ENCODE measurements at regions not wholly inside any gene's neighbourhood (a gene's known extent, or its start where the extent isn't known, plus 50 kb on each side); places are given as distances from the start of the nearest gene placed in this dataset.

DNA sequence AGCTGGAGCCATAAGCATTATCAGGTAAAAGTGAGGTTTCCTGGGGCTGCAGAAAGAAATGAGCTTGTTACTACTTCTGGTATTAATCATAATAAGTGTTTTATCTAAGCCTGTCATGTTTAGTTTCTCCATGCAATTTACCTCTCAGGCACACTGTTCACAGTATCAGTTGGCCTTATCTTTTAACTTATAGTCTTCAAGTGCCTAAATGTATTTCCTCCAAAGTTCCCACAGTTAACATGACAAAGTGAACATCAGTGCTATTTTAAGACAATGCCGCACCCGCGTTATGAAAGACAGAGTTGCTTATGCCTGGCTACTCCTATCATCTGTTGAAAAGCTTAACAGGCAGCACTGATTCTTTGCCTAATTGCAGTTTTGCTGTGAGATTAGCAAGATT lies 408.7 kb upstream of the FAM241A start:
- Histone ChIP-seq H2AFZ (replicated peaks; ENCODE audit: low read length, poor library complexity) (no peak overlapping the region), H2BK120ac (ENCODE audit: low read depth, low read length) (no peak overlapping the region), H3K36me3 (ENCODE audit: control insufficient read depth, insufficient read depth, low read length) (no peaks in the 10 kb centered on the region), H3K79me1 (ENCODE audit: low read depth in 1 of 2, low read length in 2 of 2) (no peaks in the 10 kb centered on the region), H3K9ac (ENCODE audit: low read depth, low read length) (no peak overlapping the region), H2AK5ac (ENCODE audit: low read depth, low read length) (no peak overlapping the region), H3K4me3 (ENCODE audit: insufficient read depth, low read depth, low read length) (no peak overlapping the region), H3K27me3 (ENCODE audit: control insufficient read depth, insufficient read depth, low read length) (no peaks in the 10 kb centered on the region), H2BK15ac (ENCODE audit: low read depth, low read length) (no peak overlapping the region), H4K20me1 (ENCODE audit: insufficient read depth, low read length) (no peaks in the 10 kb centered on the region), H3K14ac (replicated peaks; ENCODE audit: low read depth, low read length) (no peak overlapping the region), H2AK9ac (replicated peaks; ENCODE audit: low read depth, low read length, poor library complexity) (no peak overlapping the region), H2BK20ac (ENCODE audit: low read depth, low read length) (no peak overlapping the region), H2BK5ac (ENCODE audit: low read depth, low read length, poor library complexity, severe bottlenecking) (no peak overlapping the region), H3K9me3 (ENCODE audit: control insufficient read depth, insufficient read depth, low read length) (no peaks in the 10 kb centered on the region), H3K23ac (ENCODE audit: low read depth, low read length) (no peak overlapping the region), H4K5ac (ENCODE audit: low read depth, low read length) (no peak overlapping the region), H3K18ac (ENCODE audit: low read depth, low read length) (no peak overlapping the region), H3K56ac (ENCODE audit: extremely low read depth, insufficient read depth, low read length) (no peak overlapping the region), H4K8ac (ENCODE audit: low read depth in 2 of 2, low read length in 2 of 2) (no peak overlapping the region), H4K91ac (ENCODE audit: insufficient read depth, low read depth, low read length) (no peak overlapping the region), H3K4me2 (ENCODE audit: low read depth, low read length) (no peak overlapping the region), H3K4me1 (ENCODE audit: control insufficient read depth, insufficient read depth, low read length) (no peaks in the 10 kb centered on the region), H3K9me1 (ENCODE audit: insufficient read depth, low read length) (no peaks in the 10 kb centered on the region), H3K4ac (ENCODE audit: low read depth, low read length) (no peak overlapping the region), H3K27ac (ENCODE audit: insufficient read depth, low read length) (no peak overlapping the region)
- no TSS peak for BruUV-seq (replicated peaks)
- ATAC-seq (ENCODE audit: low read depth) = no peak
- DNase-seq = no peak
- WGBS, 2 experiments (ENCODE audit: extremely low coverage in 2 of 2, insufficient read length in 1 of 2) = no CpG with 5 or more reads among the region's 3 CpGs
- TF ChIP-seq BHLHE40 (IDR thresholded peaks at IDR 0.05; ENCODE audit: low read depth, low read length) (no peak), NFE2L2 (IDR thresholded peaks at IDR 0.05; ENCODE audit: low read depth, low read length) (no peak), MXI1 (IDR thresholded peaks at IDR 0.05; ENCODE audit: borderline replicate concordance, low read depth, low read length) (no peak), RAD21 (IDR thresholded peaks at IDR 0.05; ENCODE audit: low read length) (no peak), SMC3 (IDR thresholded peaks at IDR 0.05; ENCODE audit: low read depth, low read length) (no peak), RFX5 (IDR thresholded peaks at IDR 0.05; ENCODE audit: low read depth, low read length) (no peak), CHD1 (IDR thresholded peaks at IDR 0.05; ENCODE audit: low read depth, low read length) (no peak), MAZ (IDR thresholded peaks at IDR 0.05; ENCODE audit: borderline replicate concordance, low read depth, low read length) (no peak), RCOR1 (IDR thresholded peaks at IDR 0.05; ENCODE audit: insufficient replicate concordance, low read length) (no peak), POLR2A (IDR thresholded peaks at IDR 0.05; ENCODE audit: low read depth, low read length) (no peak), MAFK (IDR thresholded peaks at IDR 0.05; ENCODE audit: low read depth, low read length) (no peak), CEBPB (IDR thresholded peaks at IDR 0.05; ENCODE audit: low read depth, low read length) (no peak), FOS (IDR thresholded peaks at IDR 0.05; ENCODE audit: low read depth, low read length) (no peak)
- TF ChIP-seq, protein P1, sequence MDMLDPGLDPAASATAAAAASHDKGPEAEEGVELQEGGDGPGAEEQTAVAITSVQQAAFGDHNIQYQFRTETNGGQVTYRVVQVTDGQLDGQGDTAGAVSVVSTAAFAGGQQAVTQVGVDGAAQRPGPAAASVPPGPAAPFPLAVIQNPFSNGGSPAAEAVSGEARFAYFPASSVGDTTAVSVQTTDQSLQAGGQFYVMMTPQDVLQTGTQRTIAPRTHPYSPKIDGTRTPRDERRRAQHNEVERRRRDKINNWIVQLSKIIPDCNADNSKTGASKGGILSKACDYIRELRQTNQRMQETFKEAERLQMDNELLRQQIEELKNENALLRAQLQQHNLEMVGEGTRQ (IDR thresholded peaks at IDR 0.05; ENCODE audit: low read depth, low read length) = no peak
- TF ChIP-seq, protein P2, sequence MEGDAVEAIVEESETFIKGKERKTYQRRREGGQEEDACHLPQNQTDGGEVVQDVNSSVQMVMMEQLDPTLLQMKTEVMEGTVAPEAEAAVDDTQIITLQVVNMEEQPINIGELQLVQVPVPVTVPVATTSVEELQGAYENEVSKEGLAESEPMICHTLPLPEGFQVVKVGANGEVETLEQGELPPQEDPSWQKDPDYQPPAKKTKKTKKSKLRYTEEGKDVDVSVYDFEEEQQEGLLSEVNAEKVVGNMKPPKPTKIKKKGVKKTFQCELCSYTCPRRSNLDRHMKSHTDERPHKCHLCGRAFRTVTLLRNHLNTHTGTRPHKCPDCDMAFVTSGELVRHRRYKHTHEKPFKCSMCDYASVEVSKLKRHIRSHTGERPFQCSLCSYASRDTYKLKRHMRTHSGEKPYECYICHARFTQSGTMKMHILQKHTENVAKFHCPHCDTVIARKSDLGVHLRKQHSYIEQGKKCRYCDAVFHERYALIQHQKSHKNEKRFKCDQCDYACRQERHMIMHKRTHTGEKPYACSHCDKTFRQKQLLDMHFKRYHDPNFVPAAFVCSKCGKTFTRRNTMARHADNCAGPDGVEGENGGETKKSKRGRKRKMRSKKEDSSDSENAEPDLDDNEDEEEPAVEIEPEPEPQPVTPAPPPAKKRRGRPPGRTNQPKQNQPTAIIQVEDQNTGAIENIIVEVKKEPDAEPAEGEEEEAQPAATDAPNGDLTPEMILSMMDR (conservative IDR thresholded peaks at IDR 0.05; ENCODE audit: low read depth, low read length) = no peak
- TF ChIP-seq, protein P3, sequence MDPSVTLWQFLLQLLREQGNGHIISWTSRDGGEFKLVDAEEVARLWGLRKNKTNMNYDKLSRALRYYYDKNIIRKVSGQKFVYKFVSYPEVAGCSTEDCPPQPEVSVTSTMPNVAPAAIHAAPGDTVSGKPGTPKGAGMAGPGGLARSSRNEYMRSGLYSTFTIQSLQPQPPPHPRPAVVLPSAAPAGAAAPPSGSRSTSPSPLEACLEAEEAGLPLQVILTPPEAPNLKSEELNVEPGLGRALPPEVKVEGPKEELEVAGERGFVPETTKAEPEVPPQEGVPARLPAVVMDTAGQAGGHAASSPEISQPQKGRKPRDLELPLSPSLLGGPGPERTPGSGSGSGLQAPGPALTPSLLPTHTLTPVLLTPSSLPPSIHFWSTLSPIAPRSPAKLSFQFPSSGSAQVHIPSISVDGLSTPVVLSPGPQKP (IDR thresholded peaks at IDR 0.05; ENCODE audit: borderline replicate concordance, low read depth, low read length) = no peak
- CTCF ChIA-PET = interaction anchor here (0.6 kb wide), 1 partner anchor 159 kb away, joined by 3 read pairs; no protein-coding TSS in a partner anchor
- dilution Hi-C loops (cut with HindIII; ENCODE audit: low sequenced_read_pairs, unreplicated experiment) (no loop called here), in situ Hi-C loops (cut with MboI; ENCODE audit: low sequenced_read_pairs) (no loop called here), intact Hi-C loops (cut with micrococcal nuclease) (no loop called here)
- POLR2A ChIA-PET (ENCODE audit: unreplicated experiment) = no interaction called here

All from IMR-90 (cell line).